LNCAP (cell line): ENCODE measurements at regions not wholly inside any gene's neighbourhood (a gene's known extent, or its start where the extent isn't known, plus 50 kb on each side); places are given as distances from the start of the nearest gene placed in this dataset.

Experiments
- CTCF ChIP-seq: fragments of 450-650 bp; IDR thresholded peaks from 2 replicates; pipeline ENCODE4 v1.5.1; 2017; ENCODE audit warnings: mild to moderate bottlenecking

GRCh38 chr1:187157552-187157951, 328.8 kb downstream of the PLA2G4A start:
- TF ChIP-seq CTCF, result no peak

GRCh38 chr1:187167555-187167954, 338.8 kb downstream of the PLA2G4A start:
- no peak for TF ChIP-seq CTCF

- TF ChIP-seq CTCF, result no peak
Measured at GRCh38 chr1:187168297-187168696, 339.5 kb downstream of the PLA2G4A start.

- TF ChIP-seq CTCF, result no peak
Measured at GRCh38 chr1:187185389-187185788, 356.6 kb downstream of the PLA2G4A start.

GRCh38 chr1:187197685-187198084, 368.9 kb downstream of the PLA2G4A start:
- no peak for TF ChIP-seq CTCF

GRCh38 chr1:187203257-187203656, 374.5 kb downstream of the PLA2G4A start:
- no peak for TF ChIP-seq CTCF

GRCh38 chr1:187212377-187212776, 383.6 kb downstream of the PLA2G4A start:
- no peak for TF ChIP-seq CTCF

GRCh38 chr1:187226396-187226795, 397.6 kb downstream of the PLA2G4A start:
- TF ChIP-seq CTCF, result no peak
